ENCODE measurements at regions not wholly inside any gene's neighbourhood (a gene's known extent, or its start where the extent isn't known, plus 50 kb on each side); places are given as distances from the start of the nearest gene placed in this dataset.

DNA sequence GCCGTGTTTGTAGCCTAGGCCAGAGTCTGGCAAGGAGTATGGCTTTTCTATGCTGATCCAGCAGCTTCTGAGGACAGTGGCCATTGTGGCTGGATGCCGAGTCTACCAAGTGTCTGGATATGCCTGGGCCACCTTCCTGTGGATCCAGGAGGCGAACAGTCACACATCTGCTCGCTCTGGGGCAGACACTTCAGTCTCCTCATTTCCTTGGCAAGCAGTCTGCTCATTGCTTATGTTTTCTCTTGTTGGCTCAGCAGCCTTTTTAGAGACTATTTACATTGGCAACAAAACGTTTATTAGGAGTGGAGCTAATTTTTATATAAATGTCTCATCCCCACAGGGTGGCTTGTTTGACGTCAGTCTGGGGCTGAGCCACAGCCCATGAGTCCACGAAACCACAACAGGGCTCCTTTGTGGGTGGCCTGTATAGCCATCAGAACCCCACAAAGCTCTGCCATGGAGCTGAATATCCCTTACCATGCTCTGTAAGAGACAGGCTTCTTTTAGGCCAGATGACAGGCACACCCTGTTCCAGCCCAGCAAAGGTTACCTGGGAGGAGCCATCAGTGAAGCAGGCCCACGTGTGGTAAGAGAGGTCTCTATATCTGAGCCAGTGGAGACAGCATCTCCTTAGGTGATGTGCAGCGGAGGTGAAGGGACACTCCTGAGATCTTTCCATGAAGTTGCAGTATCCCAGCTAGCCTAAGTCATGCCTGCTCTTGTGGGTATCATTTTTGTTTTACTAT is 221.7 kb downstream of the DIRAS2 start:
- DNase-seq (ENCODE audit: low spot score) = no peak
- intact Hi-C loops (cut with DNase I) = no loop called here

DNA sequence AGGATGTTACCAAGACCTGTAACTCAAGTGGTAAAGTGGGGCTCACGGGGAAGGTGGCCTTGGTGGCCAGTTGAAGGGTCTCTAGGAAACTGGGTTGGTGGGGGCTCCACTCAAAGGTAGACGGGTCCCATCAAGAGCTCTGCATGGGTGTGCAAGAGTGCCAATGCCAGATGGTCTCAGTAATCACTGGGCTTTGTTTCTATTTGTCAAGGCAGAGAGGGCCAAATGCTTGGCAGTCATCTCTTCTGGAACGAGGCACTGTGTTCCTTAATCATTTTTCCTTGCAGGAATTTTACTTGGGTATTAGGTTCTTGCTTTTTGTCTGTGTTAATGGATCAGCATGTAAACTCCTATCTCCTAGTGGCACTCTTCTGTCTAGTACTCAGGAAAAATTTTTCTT is 220.8 kb downstream of the DIRAS2 start:
- DNase-seq (ENCODE audit: low spot score) = no peak
- intact Hi-C loops (cut with DNase I) = no loop called here

DNA sequence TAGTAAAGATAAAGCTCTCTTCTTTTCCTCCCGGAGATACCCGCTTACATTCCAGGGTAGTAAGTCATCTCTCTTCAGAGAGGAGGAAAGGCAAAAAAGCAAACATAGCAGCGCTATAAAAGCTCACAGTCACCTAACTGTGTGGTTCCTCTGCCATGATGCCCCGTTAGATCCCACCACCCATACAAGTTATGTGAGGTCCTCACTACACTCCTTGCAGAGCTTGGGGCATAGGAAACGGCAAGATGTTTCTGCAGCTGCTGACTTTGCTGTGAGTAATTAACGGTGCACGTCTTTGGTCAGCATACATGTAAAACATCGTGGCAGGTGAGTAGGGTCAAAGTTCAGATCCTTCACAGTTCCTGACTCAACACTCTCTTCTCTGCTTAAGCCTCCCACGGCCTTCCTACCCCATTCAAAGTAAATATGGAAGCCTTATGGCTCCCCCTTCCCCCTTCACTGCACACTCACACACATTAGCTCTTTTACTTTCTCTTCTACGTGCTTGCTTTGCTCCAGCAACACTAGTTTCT is 218.9 kb downstream of the DIRAS2 start:
- intact Hi-C loops (cut with DNase I) = no loop called here

DNA sequence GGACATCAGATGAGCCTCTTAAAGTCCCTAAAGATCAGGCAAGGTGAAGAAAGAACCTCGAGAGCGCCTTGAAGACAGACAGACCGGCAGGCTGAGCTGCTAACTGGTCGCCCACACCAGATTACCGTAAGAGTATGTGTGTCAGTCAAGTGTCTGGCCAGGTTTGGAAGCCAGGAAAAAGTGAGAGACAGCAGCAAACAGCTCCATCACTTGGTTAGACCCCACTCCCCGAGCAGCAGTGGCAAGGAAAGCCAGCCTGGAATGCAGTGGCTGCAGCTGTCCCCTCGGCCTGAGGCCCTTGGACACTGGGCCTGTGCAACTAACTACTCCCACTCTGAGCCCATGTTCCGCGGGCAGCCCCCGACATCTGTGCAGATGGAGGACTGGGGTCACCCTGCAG is 214.1 kb downstream of the DIRAS2 start:
- DNase-seq (ENCODE audit: low spot score) = no peak
- intact Hi-C loops (cut with DNase I) = no loop called here

More for the DNA sequence above, 218.9 kb downstream of the DIRAS2 start:
- no peak for DNase-seq (ENCODE audit: low spot score)

DNA sequence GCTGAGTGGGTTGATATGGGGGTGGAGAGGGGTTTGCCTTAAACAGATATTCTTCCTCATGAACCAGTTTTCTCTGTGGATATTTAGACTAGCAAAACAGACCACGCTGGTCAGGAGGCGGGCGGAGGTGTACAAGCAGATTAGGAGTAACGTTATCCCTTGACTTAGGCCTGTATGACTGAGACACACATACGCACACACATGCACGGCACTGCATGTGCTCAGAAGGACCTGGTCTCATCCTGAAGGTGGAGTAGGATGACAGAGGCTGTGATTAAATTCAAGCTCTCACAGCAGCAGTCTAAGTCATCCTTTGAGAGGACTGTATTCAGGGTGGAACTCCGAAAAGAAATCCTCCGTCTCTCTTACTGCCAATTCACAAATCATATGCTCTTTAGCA is 209.7 kb downstream of the DIRAS2 start:
- intact Hi-C loops (cut with DNase I) = no loop called here
- no peak for DNase-seq (ENCODE audit: low spot score)

DNA sequence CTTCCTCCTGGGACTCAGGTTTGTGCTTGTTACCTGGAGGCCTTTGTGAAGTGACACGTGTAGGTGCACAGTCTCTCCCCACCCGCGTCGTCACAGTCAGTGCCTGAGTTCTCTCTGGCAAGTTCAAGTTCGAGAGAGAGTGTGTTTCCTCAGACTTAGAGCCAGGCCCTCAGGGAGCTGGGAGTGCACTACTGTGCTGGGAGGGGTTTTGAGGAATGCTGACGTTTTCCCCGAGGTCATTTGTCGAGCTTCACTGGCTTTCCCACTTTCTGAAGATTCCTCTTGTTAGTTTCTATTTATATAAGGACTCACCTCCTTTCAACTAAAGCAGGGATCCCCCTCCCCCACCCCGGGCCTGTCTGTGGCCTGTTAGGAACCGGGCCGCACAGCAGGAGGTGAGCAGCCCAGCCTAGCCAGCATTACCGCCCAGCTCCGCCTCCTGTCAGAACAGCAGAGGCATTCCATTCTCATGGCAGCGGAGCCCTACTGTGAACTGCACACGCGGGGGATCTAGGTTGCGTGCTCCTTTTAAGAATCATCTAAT is 209.2 kb downstream of the DIRAS2 start:
- DNase-seq (ENCODE audit: low spot score) = no peak
- intact Hi-C loops (cut with DNase I) = no loop called here

DNA sequence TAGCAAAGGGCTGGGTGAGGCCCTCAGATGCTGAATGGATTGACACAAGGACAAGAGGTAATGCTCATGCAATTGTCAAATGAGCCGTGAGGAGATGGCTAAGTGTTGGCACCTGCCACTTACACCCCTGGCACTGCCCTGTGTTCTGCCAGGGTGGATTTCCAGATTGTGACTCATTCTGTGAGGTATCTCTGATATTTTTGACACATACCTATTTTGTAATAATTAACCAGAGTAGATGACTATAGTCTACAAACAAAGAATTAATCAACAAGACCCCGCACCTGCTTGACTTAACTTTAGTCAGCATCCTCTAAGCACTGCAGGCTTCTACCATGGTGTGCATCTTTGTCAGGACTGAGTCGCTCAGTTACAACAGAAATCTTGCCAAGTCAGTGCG is 200.8 kb downstream of the DIRAS2 start:
- intact Hi-C loops (cut with DNase I) = no loop called here
- no peak for DNase-seq (ENCODE audit: low spot score)

DNA sequence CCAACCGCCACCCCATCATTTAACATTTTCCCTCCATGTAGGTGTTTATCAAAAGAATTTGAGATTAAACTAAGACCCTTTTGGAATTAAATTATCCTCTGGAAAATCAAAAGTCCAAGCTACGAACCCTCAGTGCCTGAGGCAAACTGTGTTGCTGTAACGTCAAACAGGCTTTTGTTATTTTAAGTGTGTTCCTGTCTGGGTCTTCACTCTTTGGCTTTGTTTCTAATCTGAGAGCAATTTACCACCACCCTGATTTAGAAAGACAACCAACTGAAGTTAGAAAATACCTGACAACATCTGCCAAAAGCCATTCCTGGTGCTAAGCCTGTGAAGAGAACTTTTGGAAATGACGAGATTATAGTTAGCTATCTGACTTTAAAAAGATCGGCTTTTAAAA is 199.9 kb downstream of the DIRAS2 start:
- no peak for DNase-seq (ENCODE audit: low spot score)
- intact Hi-C loops (cut with DNase I) = no loop called here

DNA sequence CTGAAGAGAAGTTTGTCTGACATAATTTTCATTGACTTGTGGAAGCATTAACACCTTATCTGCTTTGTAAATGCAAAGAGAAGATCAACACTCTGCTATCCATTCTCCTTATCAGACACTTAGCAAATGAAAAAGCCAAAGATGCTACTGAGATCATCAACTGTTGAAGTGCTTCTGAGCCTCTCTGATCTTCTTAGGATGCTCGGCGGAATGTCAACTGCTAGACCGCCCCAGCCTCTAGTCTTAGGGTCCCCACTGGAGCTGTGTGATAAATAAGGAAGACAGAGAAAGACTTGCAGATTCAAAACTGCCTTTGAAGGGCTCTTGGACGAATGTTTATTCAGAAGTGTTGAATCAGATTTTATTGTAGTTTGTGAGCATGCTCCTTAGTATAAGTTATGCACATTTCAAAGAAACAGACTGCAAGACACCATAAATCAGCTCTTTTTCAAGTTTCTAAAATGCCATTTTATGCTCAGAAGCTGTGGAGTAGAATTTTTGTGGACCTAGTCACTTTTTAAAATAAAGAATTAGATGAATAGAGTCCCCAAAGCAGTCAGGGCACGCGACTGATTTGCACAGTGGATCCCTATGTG is 197.9 kb downstream of the DIRAS2 start:
- DNase-seq (ENCODE audit: low spot score) = no peak
- intact Hi-C loops (cut with DNase I) = no loop called here

DNA sequence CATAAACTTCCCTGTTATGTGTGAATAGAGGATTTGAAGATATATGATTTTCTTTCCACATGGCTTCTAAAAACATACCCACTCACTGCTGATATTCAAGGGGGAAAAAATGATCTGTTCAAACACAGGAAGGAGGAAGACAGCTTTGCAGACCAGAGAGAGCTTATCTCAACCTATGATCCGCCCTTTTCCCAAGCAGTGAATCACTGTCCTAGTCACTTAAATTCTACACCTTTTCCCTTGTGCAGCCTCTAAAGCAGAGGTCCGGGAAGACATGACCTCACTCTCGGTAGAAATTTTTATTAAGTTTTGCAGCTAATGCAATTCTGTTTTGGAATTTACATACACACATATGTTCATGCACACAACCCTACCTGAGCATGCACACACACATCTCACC is 197.2 kb downstream of the DIRAS2 start:
- DNase-seq (ENCODE audit: low spot score) = no peak
- intact Hi-C loops (cut with DNase I) = no loop called here

DNA sequence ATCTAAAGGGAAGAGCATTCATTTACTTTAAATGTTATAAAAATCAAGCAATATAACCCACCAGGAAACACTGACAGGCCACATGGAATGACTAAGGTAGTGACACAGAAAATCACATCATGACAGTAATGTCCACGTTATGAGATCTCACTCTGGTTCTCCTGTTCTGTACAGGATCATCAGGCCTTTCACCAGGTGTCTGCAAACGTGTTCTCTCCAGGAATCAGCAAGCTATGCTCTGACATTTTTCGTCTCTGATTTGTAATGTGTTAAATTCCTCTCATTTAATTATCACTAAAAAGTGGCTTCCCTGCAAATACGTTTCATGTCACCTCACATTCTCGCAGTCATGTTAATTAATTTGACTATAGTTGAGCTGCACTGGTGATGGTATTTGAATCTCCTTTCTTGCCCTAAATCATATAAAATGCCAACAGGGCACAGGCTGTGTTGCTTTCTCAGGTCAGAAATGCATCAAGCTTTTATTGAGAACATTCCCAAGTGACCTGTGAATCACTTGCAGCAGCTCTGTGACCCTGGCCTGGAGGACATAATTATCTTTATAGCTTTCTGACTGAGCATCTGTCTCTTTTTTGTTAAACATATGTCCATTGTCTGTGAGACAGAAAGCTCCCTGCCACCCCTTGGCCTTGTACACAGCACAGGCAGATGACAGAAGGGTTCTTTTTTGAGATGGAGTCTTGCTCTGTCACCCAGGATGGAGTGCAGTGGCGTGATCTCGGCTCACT is 196.2 kb downstream of the DIRAS2 start:
- intact Hi-C loops (cut with DNase I) = no loop called here
- DNase-seq (ENCODE audit: low spot score) = no peak

DNA sequence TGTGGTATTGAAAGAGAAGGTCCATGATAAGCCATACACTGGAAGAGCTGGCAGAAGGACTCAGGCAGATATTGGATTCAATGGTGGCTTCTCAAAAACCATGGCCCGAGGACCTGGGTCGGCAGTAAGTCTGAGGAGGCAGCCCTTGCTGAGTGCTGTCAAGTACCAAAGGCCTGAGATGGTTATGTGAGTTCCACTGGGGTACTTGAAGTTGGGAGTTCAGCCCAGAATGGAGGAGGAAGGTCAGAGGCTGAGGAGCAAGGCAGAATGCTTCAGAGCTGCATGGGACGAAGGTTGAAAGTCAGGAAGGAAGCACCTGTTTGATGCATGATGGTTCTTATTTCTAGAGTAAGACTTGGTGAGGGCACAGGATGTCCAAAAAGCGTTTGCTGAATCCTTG is 194.9 kb downstream of the DIRAS2 start:
- intact Hi-C loops (cut with DNase I) = no loop called here
- no peak for DNase-seq (ENCODE audit: low spot score)

DNA sequence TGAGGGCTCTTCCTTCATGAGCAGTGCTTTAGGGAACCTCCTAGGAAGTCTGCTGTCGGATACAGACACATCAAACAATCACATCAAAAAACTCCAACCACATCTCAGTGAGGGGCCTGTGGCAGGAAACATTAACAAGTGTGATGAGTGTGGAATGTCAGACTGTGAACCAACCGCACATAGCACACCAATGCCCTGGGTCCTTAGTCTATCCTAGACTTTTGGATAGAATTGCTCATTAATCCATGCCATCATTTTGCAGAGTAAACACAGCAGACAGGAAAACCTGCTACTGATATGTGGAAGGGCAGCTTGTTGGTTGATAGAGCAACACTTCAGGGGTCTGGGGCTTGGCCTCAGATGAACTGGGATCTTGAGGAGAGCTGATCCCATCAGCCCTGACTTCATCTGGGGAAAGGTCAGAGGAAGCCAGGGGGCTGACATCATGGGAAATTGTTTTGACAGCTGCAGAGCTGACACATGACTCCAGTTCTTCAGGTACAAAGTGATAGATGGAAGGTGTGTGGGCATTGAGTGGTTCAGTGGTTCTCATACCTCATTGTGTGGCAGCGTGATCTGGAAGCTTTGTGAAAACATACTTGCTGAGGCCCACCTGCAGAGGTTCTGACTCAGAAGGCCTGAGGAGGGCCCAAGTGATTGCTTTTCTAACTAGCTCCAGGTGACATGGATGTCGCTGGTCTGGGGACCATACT is 193.3 kb downstream of the DIRAS2 start:
- DNase-seq (ENCODE audit: low spot score) = no peak
- intact Hi-C loops (cut with DNase I) = no loop called here

DNA sequence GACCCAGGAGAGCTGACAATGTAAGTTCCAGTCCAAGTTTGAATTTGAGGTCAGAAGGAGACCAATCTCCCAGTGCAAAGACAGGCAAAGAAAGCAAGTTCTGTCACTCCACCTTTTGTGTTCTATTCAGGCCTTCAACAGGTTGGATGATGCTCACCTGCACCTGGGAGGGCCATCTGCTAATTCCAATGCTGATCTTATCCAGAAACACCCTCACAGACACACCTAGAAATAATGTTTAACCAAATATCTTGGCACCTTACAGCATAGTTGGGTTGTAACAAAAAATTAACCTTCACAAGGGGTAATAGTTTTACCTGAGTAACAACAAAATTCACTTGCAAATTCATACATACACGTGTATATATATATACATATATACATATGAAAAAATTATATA is 190.8 kb downstream of the DIRAS2 start:
- intact Hi-C loops (cut with DNase I) = no loop called here
- no peak for DNase-seq (ENCODE audit: low spot score)

DNA sequence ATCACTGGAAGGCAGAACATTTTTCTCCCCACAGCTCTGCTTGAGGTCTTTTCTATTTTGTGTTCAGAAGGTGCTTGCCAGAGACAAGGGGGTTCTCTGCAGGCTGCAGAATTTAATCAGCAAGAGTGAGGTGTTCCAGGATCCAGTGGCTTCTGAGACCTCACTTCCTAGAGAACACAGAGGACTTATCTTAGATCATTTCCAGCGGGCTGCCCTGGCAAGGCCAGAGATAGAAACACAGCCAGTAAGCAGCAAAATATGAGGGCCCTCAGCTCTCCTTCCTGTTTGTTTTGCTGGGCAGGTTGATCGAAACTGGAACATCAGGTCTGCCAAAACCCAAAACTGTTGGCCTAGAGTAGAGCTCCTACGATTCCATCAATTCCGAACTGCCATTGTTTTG is 187.3 kb downstream of the DIRAS2 start:
- intact Hi-C loops (cut with DNase I) = no loop called here
- DNase-seq (ENCODE audit: low spot score) = no peak

DNA sequence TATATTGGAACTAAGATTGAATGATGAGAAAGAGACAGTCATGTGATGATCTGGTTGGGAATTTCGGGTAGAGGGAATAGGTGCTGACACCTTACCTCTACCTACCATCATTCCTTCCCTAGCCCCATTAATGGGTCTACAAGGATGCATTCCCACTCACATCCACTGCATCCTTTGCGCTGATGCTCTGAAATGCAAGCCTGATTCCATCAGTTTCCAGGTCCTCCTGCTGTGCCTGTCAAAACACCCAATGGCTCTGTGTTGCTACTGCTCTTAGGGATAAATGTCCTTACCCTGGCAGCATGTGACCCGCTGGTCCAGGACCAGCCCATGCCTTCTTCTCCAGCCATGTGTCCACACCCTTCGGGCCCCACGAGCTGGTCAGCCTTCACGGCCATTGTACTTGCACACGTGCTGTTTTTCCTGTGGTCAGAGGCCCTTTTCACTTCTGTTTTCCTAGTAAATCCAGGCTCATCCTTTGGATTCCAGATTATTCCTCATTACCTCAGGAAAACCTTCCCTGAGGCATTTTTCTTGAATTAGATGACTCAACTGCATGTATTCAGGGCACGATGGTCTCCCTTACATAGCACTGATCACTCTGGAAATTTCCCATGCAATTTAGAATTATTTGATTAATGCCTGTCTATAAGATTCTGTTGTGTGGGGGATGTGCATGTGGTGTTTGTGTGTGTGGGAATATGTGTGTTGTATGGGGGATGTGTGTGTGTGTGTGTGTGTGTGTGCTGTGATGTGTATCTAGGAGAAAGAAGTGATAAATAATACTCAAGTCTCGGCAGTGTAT is 185.0 kb downstream of the DIRAS2 start:
- intact Hi-C loops (cut with DNase I) = no loop called here
- no peak for DNase-seq (ENCODE audit: low spot score)

DNA sequence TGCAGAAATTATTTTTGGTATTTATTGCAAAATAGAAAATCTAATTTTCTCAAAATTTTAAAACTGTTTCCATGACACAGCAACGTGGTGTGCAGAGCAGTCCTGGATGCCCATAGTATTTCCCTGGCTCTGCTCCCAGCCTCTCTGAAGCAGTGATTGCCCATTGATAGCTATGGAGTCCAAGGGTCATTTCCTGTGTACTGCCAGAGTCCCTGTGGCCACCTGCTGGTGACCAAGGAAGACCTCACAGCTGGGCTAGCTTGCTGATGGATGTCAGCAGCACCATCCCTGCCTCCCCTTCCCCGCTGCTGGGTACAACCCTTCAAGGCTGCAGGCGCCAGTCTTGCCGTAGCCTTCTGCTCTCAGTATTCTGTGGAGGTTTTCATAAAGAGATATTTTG is 184.1 kb downstream of the DIRAS2 start:
- intact Hi-C loops (cut with DNase I) = no loop called here
- no peak for DNase-seq (ENCODE audit: low spot score)

DNA sequence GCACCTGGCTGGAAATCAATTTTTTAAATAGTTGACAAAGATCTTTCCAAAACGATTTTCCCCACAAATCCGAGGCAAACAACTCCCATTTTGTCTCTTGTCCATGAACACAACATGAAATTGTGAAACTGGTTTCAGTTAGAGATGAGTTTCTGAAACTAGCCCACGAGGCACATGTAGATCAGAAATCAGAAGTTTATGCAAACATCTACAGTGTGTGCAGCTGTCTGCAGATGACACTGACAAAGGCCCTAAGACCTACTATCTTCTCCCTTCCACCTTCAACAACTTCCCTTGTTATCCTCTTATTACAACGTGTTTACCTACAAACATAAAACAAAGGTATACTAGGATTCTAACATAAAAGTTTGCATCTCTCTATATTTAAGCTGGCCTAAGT is 183.3 kb downstream of the DIRAS2 start:
- intact Hi-C loops (cut with DNase I) = no loop called here

DNA sequence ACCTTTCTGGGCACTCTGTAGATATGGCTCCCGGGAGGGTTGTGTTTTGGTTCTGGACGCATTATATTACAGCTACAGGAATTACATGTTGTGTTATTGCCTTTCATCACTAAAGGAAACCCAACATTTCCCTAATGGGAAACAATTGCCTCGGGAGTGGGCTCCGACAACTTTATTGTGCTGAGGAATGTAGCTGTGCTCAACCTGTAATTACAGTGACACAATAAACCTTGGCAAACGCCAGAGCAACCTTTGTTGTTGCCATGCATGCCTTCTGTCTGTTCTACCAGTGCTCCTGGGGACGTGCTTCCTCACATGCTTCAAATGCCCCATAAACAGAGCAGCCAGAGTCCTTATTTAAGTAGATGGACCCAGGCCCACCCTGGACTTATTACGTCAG is 182.4 kb downstream of the DIRAS2 start:
- DNase-seq (ENCODE audit: low spot score) = no peak
- intact Hi-C loops (cut with DNase I) = loop anchor here in 1 of 2 donors (10.0 kb wide), 1 partner anchor 525 kb away; no protein-coding TSS in a partner anchor

More for the DNA sequence above, 183.3 kb downstream of the DIRAS2 start:
- no peak for DNase-seq (ENCODE audit: low spot score)

Measured in posterior vena cava (tissue), 2 donors.